SU-DHL-6 (cell line): ENCODE measurements at regions not wholly inside any gene's neighbourhood (a gene's known extent, or its start where the extent isn't known, plus 50 kb on each side); places are given as distances from the start of the nearest gene placed in this dataset.

Experiments used
- CTCF ChIP-seq: fragments of 200-600 bp; sonication (generic); IDR thresholded peaks from one replicate; pipeline ENCODE4 v1.5.1; 2017; ENCODE audit warnings: antibody characterized with exemption, mild to moderate bottlenecking, low read length, moderate library complexity; ENCODE audit not compliant: insufficient read depth, poor library complexity, severe bottlenecking
- EZH2phosphoT487 ChIP-seq: fragments of 200-600 bp; sonication (generic), shearing (Covaris generic); conservative IDR thresholded peaks from 2 replicates; pipeline ENCODE4 v1.6.1; 2018; ENCODE audit warnings: mild to moderate bottlenecking, antibody characterized with exemption, low read length, moderate library complexity, mixed read lengths

- no peak for TF ChIP-seq CTCF
- no peak for TF ChIP-seq EZH2phosphoT487
These were observed 425.2 kb upstream of the MEX3C start for GRCh38 chr18:51622702-51623101.
